ENCODE measurements at regions not wholly inside any gene's neighbourhood (a gene's known extent, or its start where the extent isn't known, plus 50 kb on each side); places are given as distances from the start of the nearest gene placed in this dataset.
"Not testable (repeated sequence)": the region's sequence is repeated elsewhere in the genome, so short reads cannot be mapped to it uniquely, and the experiment has no call there.

DNA sequence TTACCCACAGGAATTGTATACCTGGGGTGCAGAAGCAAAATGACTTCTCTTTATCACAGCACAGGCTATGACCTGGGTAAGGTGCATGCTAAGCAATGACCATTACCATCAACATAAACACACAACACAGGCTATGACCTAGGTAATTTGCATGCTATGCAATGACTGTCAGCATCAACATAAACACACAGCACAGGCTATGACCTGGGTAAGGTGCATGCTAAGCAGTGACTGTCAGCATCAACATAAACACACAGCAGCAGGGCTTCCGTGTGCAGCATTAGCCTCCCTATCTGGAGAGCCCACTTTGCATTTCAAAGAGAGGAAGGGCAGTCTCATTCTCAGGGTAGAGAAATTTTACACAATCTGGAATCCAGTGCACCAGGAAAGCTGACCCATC, 583.0 kb downstream of the TMEM121 start:
- Histone ChIP-seq H3K9me3 (ENCODE audit: control insufficient read depth in 5 of 5, low read length in 5 of 5) (no peaks in the 10 kb centered on the region), H3K27me3 (ENCODE audit: control insufficient read depth in 5 of 5, insufficient read depth in 4 of 5, low read length in 5 of 5) (peaks cover 0 to 6% (median 3%) of the 10 kb centered on the region in 5 donors)

DNA sequence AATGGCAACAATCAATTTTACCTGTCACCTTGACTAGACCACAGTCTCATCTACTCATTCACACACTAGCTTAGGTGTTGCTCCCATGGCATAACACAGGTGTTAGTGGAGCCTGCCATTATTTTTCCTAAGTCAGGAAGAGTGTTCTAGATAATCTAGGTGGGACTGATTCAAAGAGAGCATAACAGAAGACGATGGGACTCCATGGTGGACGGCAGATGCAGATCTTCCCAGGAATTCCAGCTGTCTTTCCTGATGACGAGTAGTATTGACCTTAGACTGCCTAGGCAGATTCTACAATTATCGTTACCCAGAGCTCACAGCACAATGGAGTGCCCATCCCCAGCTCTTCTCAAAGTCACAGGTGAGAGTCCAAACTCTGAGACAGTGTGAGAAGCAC, 589.0 kb downstream of the TMEM121 start:
- peaks cover 0 to 7% (median 5%) of the 10 kb centered on the region in 5 donors for H3K27me3 ChIP-seq (ENCODE audit: control insufficient read depth in 5 of 5, insufficient read depth in 4 of 5, low read length in 5 of 5)

More for the DNA sequence above, 583.0 kb downstream of the TMEM121 start:
- no peak overlapping the region for H3K4me3 ChIP-seq (ENCODE audit: low read depth in 1 of 5, low read length in 5 of 5)
- H3K36me3 ChIP-seq (ENCODE audit: control insufficient read depth in 5 of 5, insufficient read depth in 5 of 5, low read length in 5 of 5) = no peaks in the 10 kb centered on the region
- H3K4me1 ChIP-seq (ENCODE audit: control insufficient read depth in 5 of 5, insufficient read depth in 5 of 5, low read length in 5 of 5) = no peaks in the 10 kb centered on the region
- H3K9ac ChIP-seq (ENCODE audit: low read length in 5 of 5) = no peak overlapping the region
- H3K27ac ChIP-seq (ENCODE audit: low read depth, low read length) = no peak overlapping the region

DNA sequence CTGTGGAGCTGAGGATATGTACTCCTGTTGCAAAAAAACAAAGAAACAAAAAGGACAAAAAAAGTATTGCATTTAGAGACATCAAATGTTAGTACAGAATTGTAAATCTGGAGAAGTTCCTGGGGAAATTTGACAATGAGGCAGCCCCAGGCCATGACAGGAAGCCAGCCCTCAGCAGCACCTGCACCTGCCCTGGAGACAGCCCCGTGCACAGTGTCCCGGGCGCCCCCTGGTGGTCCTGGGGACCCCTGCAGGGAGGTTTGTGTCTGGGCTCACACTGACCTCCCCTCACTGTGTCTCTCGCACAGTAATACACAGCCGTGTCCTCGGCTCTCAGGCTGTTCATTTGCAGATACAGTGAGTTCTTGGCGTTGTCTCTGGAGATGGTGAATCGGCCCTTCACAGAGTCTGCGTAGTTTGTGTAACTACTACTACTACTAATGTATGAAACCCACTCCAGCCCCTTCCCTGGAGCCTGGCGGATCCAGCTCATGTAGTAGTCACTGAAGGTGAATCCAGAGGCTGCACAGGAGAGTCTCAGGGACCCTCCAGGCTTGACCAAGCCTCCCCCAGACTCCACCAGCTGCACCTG, 590.1 kb downstream of the TMEM121 start:
- not testable (repeated sequence) for H3K4me3 ChIP-seq (ENCODE audit: low read depth in 1 of 5, low read length in 5 of 5); H3K36me3 ChIP-seq (ENCODE audit: control insufficient read depth in 5 of 5, insufficient read depth in 5 of 5, low read length in 5 of 5)

More for the DNA sequence above, 589.0 kb downstream of the TMEM121 start:
- no peak overlapping the region for H3K9ac ChIP-seq (ENCODE audit: low read length in 5 of 5)
- no peaks in the 10 kb centered on the region for H3K9me3 ChIP-seq (ENCODE audit: control insufficient read depth in 5 of 5, low read length in 5 of 5)
- H3K4me3 ChIP-seq (ENCODE audit: low read depth in 1 of 5, low read length in 5 of 5) = no peak overlapping the region
- H3K36me3 ChIP-seq (ENCODE audit: control insufficient read depth in 5 of 5, insufficient read depth in 5 of 5, low read length in 5 of 5) = no peaks in the 10 kb centered on the region
- H3K4me1 ChIP-seq (ENCODE audit: control insufficient read depth in 5 of 5, insufficient read depth in 5 of 5, low read length in 5 of 5) = no peaks in the 10 kb centered on the region
- H3K27ac ChIP-seq (ENCODE audit: low read depth, low read length) = no peak overlapping the region

DNA sequence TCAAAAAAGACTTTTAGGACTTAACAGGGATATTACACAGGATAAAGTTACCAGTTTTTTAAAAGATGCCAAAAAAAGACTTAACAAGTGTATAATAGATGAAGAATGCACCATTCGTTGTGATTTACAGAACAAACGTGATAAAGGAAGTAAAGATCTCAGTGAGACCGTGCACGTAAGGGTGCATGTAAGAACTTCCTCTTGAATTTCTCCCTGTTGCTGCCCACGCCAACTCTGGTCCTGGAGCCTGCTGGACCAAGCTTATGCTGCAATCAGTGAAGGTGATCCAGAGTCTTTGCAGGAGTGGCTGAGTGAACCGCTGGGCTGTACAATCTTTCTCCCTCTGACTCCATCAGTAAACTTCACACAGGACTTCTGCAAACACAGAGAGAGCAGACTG, 593.7 kb downstream of the TMEM121 start:
- Histone ChIP-seq H3K4me3 (ENCODE audit: low read depth in 1 of 5, low read length in 5 of 5) (no peak overlapping the region), H3K27me3 (ENCODE audit: control insufficient read depth in 5 of 5, insufficient read depth in 4 of 5, low read length in 5 of 5) (peaks cover 0 to 13% (median 6%) of the 10 kb centered on the region in 5 donors), H3K36me3 (ENCODE audit: control insufficient read depth in 5 of 5, insufficient read depth in 5 of 5, low read length in 5 of 5) (no peaks in the 10 kb centered on the region), H3K4me1 (ENCODE audit: control insufficient read depth in 5 of 5, insufficient read depth in 5 of 5, low read length in 5 of 5) (no peaks in the 10 kb centered on the region), H3K9ac (ENCODE audit: low read length in 5 of 5) (no peak overlapping the region), H3K27ac (ENCODE audit: low read depth, low read length) (no peak overlapping the region), H3K9me3 (ENCODE audit: control insufficient read depth in 5 of 5, low read length in 5 of 5) (no peaks in the 10 kb centered on the region)

More for the DNA sequence above, 590.1 kb downstream of the TMEM121 start:
- not testable (repeated sequence) for H3K27me3 ChIP-seq (ENCODE audit: control insufficient read depth in 5 of 5, insufficient read depth in 4 of 5, low read length in 5 of 5); H3K9ac ChIP-seq (ENCODE audit: low read length in 5 of 5); H3K27ac ChIP-seq (ENCODE audit: low read depth, low read length); H3K4me1 ChIP-seq (ENCODE audit: control insufficient read depth in 5 of 5, insufficient read depth in 5 of 5, low read length in 5 of 5); H3K9me3 ChIP-seq (ENCODE audit: control insufficient read depth in 5 of 5, low read length in 5 of 5)

DNA sequence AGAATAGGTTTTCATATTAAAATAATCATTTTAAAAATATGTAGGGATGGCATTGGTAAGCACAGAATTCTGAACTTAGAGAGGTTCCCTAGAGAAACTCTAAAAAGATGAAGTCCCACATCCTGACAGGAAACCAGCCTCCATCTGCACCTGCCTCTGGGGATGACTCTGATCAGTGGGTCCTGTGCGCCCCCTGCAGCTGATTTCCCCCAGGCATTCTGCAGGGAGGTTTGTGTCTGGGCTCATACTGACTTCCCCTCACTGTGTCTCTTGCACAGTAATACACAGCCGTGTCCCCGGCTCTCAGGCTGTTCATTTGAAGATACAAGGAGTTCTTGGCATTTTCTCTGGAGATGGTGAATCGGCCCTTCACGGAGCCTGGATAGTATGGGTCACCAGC, 602.9 kb downstream of the TMEM121 start:
- Histone ChIP-seq H3K27me3 (ENCODE audit: control insufficient read depth in 5 of 5, insufficient read depth in 4 of 5, low read length in 5 of 5) (peaks cover 0 to 7% (median 3%) of the 10 kb centered on the region in 5 donors), H3K9me3 (ENCODE audit: control insufficient read depth in 5 of 5, low read length in 5 of 5) (no peaks in the 10 kb centered on the region), H3K4me3 (ENCODE audit: low read depth in 1 of 5, low read length in 5 of 5) (no peak overlapping the region), H3K27ac (ENCODE audit: low read depth, low read length) (no peak overlapping the region), H3K9ac (ENCODE audit: low read length in 5 of 5) (no peak overlapping the region), H3K36me3 (ENCODE audit: control insufficient read depth in 5 of 5, insufficient read depth in 5 of 5, low read length in 5 of 5) (no peaks in the 10 kb centered on the region), H3K4me1 (ENCODE audit: control insufficient read depth in 5 of 5, insufficient read depth in 5 of 5, low read length in 5 of 5) (no peaks in the 10 kb centered on the region)

DNA sequence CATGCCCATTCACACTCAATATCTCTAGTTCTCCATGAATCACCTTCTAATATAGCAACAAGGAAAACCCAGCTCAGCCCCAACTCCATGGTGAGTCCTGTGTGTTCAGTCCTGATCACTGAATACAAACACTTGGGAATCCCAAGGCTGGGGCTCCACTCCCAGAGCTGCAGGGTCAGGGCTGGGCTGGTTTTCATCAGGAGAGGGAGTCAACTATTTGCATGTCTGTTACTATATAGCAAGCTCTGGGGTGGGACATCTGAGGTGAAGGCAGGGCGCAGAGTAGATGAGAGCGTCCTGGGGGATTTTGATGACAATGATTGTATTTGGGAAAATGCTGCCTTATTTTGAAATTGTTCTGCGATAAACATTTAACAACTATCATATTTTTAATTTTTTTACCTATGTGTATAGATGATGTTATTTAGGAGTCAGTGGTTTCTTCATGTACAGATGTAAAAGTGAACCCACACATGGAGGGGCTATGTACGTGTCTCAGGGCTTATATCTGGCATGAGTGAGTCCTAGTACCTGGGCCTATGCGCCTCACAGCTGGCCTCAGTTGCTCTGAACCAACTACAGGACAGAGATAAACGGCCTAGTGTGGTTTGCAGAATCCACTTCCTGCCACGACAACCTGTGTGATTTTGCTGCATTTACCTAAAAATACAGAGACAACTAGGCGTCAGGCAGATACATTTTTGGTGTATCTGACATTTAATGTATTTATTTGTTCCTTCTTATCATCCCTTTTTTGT, 603.7 kb downstream of the TMEM121 start:
- not testable (repeated sequence) for H3K9me3 ChIP-seq (ENCODE audit: control insufficient read depth in 5 of 5, low read length in 5 of 5); H3K27ac ChIP-seq (ENCODE audit: low read depth, low read length); H3K36me3 ChIP-seq (ENCODE audit: control insufficient read depth in 5 of 5, insufficient read depth in 5 of 5, low read length in 5 of 5); H3K4me3 ChIP-seq (ENCODE audit: low read depth in 1 of 5, low read length in 5 of 5); H3K27me3 ChIP-seq (ENCODE audit: control insufficient read depth in 5 of 5, insufficient read depth in 4 of 5, low read length in 5 of 5); H3K4me1 ChIP-seq (ENCODE audit: control insufficient read depth in 5 of 5, insufficient read depth in 5 of 5, low read length in 5 of 5); H3K9ac ChIP-seq (ENCODE audit: low read length in 5 of 5)

DNA sequence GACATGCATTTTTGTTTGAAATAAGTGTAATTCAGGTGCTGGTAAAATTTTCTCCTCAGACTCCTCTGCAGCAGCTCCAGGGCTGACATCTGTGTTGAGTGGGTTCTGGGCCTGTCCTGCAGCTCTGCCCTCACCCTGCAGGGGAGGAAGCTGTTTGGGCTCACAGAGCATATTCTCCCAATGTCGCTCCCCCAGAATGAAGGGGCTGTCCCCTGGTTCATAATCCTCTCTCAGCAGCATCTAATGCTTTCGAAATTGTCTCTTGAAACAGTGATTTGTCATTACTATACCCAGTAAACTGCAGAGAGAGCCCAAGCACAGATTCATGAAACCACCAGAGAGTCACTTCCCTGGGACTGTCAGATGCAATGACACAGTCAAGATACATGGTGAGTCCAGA, 606.7 kb downstream of the TMEM121 start:
- not testable (repeated sequence) for H3K9ac ChIP-seq (ENCODE audit: low read length in 5 of 5); H3K9me3 ChIP-seq (ENCODE audit: control insufficient read depth in 5 of 5, low read length in 5 of 5); H3K27me3 ChIP-seq (ENCODE audit: control insufficient read depth in 5 of 5, insufficient read depth in 4 of 5, low read length in 5 of 5); H3K4me3 ChIP-seq (ENCODE audit: low read depth in 1 of 5, low read length in 5 of 5); H3K27ac ChIP-seq (ENCODE audit: low read depth, low read length); H3K36me3 ChIP-seq (ENCODE audit: control insufficient read depth in 5 of 5, insufficient read depth in 5 of 5, low read length in 5 of 5); H3K4me1 ChIP-seq (ENCODE audit: control insufficient read depth in 5 of 5, insufficient read depth in 5 of 5, low read length in 5 of 5)

DNA sequence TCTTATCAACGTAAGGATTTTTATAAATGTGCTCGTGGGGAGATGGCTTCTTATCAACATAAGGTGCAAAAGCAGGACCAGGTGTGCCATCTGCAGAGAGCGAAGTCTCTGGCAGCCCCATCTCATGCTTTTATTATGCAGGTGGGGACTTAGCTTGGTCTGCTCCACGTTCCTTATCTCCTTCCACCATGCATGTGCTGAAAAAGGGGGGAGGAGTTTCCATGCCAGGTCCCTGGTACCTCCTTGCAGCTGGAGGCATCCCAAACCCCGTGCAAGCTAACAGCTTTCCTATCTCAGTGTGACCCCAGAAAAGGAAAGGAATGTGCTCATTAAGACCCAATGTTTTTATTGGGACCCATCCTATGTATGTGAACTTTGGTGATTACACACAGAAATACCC, 608.5 kb downstream of the TMEM121 start:
- Histone ChIP-seq H3K9ac (ENCODE audit: low read length in 5 of 5) (no peak overlapping the region), H3K9me3 (ENCODE audit: control insufficient read depth in 5 of 5, low read length in 5 of 5) (no peaks in the 10 kb centered on the region), H3K27ac (ENCODE audit: low read depth, low read length) (no peak overlapping the region), H3K36me3 (ENCODE audit: control insufficient read depth in 5 of 5, insufficient read depth in 5 of 5, low read length in 5 of 5) (no peaks in the 10 kb centered on the region), H3K27me3 (ENCODE audit: control insufficient read depth in 5 of 5, insufficient read depth in 4 of 5, low read length in 5 of 5) (no peaks in the 10 kb centered on the region), H3K4me3 (ENCODE audit: low read depth in 1 of 5, low read length in 5 of 5) (no peak overlapping the region), H3K4me1 (ENCODE audit: control insufficient read depth in 5 of 5, insufficient read depth in 5 of 5, low read length in 5 of 5) (no peaks in the 10 kb centered on the region)

DNA sequence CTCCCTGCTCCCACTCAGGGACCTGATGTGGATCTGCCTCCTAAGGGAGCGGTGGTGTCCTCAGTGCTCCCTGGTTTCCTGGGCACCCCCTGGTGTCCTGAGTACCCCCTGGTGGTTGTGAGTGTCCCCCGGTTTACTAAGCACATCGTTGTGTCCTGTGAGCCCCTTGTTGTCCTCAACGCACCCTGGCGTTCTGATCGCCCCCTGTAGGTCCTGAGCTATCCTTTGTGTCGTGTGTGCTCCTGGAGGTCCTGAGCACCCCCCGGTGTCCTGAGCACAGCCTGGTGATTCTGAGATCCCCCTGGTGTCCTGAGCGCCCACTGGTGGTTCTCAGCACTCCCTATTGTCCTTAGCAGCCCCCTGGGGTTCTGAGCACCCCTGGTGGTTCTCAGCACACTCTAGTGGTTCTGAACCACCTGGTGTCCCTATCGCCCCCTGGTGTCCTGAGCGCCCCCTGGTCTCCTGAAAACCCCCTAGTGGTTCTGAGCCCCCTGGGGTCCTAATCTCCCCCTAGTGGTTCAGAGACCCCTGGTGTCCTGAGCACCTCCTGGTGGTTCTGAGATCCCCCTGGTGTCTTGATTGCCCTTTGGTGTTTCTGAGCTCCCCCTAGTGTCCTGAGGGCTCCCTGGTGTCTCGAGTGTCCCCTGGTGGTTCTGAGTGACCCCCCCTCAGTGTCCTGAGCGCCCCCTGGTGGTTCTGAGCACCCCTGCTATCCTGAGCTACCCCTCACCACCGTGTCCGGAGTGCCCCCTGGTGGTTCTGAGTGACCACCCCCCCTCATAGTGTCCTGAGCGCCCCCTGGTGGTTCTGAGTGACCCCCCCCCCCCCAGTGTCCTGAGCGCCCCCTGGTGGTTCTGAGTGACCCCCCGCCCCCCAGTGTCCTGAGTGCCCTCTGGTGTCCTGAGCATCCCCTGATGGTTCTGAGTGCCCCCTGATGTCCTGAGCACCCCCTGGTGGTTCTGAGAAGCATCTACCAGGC, 615.1 kb downstream of the TMEM121 start:
- Histone ChIP-seq H3K9me3 (ENCODE audit: control insufficient read depth in 5 of 5, low read length in 5 of 5) (no peaks in the 10 kb centered on the region), H3K4me3 (ENCODE audit: low read depth in 1 of 5, low read length in 5 of 5) (no peak overlapping the region), H3K36me3 (ENCODE audit: control insufficient read depth in 5 of 5, insufficient read depth in 5 of 5, low read length in 5 of 5) (no peaks in the 10 kb centered on the region), H3K27ac (ENCODE audit: low read depth, low read length) (no peak overlapping the region), H3K9ac (ENCODE audit: low read length in 5 of 5) (no peak overlapping the region), H3K27me3 (ENCODE audit: control insufficient read depth in 5 of 5, insufficient read depth in 4 of 5, low read length in 5 of 5) (no peaks in the 10 kb centered on the region), H3K4me1 (ENCODE audit: control insufficient read depth in 5 of 5, insufficient read depth in 5 of 5, low read length in 5 of 5) (no peaks in the 10 kb centered on the region)

DNA sequence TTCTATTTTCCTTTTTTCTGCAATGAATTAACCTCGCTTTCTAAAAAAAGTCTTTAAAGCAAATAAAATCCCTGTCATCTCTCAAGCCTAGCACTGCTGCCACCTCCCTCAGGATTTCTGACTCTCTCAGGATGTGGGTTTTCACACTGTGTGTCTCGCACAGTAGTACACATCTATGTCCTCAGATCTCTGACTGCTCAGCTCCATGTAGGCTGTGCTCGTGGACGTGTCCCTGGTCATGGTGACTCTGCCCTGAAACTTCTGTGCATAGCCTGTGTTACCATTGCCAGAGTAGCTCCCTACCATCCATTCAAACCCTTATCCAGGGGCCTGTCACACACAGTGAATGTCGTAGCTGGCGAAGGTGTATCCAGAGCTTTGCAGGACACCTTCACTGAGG, 619.3 kb downstream of the TMEM121 start:
- H3K9me3 ChIP-seq (ENCODE audit: control insufficient read depth in 5 of 5, low read length in 5 of 5); H3K36me3 ChIP-seq (ENCODE audit: control insufficient read depth in 5 of 5, insufficient read depth in 5 of 5, low read length in 5 of 5); H3K27ac ChIP-seq (ENCODE audit: low read depth, low read length); H3K4me3 ChIP-seq (ENCODE audit: low read depth in 1 of 5, low read length in 5 of 5); H3K27me3 ChIP-seq (ENCODE audit: control insufficient read depth in 5 of 5, insufficient read depth in 4 of 5, low read length in 5 of 5); H3K4me1 ChIP-seq (ENCODE audit: control insufficient read depth in 5 of 5, insufficient read depth in 5 of 5, low read length in 5 of 5); H3K9ac ChIP-seq (ENCODE audit: low read length in 5 of 5): not testable (repeated sequence)
